ENCODE measurements at regions not wholly inside any gene's neighbourhood (a gene's known extent, or its start where the extent isn't known, plus 50 kb on each side); places are given as distances from the start of the nearest gene placed in this dataset.

- TF ChIP-seq NFIC (IDR thresholded peaks at IDR 0.05) (no peak), RAD21 (IDR thresholded peaks at IDR 0.05; ENCODE audit: low read depth) (no peak), CREB1 (IDR thresholded peaks at IDR 0.05; ENCODE audit: low read depth) (no peak), MAX (IDR thresholded peaks at IDR 0.05) (no peak)
These were observed 307.1 kb downstream of the KBTBD8 start for GRCh38 chr3:67305160-67305559.

- no peak for TF ChIP-seq CREB1 (IDR thresholded peaks at IDR 0.05; ENCODE audit: low read depth)
- no peak for TF ChIP-seq YY1 (IDR thresholded peaks at IDR 0.05; ENCODE audit: low read depth)
- TF ChIP-seq NFIC (IDR thresholded peaks at IDR 0.05), result no peak
- TF ChIP-seq TEAD4 (IDR thresholded peaks at IDR 0.05), result no peak
- no peak for TF ChIP-seq CEBPB (IDR thresholded peaks at IDR 0.05)
- TF ChIP-seq TAF1 (IDR thresholded peaks at IDR 0.05; ENCODE audit: low read depth), result no peak
- no peak for TF ChIP-seq EP300 (IDR thresholded peaks at IDR 0.05; ENCODE audit: borderline replicate concordance)
- no peak for TF ChIP-seq EGR1 (IDR thresholded peaks at IDR 0.05)
- no peak for TF ChIP-seq MAX (IDR thresholded peaks at IDR 0.05)
- no peak for TF ChIP-seq ZBTB7A (IDR thresholded peaks at IDR 0.05; ENCODE audit: low read depth)
- no peak for TF ChIP-seq REST (IDR thresholded peaks at IDR 0.05; ENCODE audit: low read depth)
- no peak for TF ChIP-seq RAD21 (IDR thresholded peaks at IDR 0.05; ENCODE audit: low read depth)
- TF ChIP-seq USF1 (IDR thresholded peaks at IDR 0.05), result no peak
- TF ChIP-seq TCF12 (IDR thresholded peaks at IDR 0.05; ENCODE audit: low read depth), result no peak
- no peak for TF ChIP-seq FOXM1 (IDR thresholded peaks at IDR 0.05; ENCODE audit: borderline replicate concordance, low read depth)
These were observed 307.8 kb downstream of the KBTBD8 start for GRCh38 chr3:67305922-67306321.

- TF ChIP-seq TEAD4 (IDR thresholded peaks at IDR 0.05) (no peak), NFIC (IDR thresholded peaks at IDR 0.05) (no peak), MAX (IDR thresholded peaks at IDR 0.05) (no peak), TAF1 (IDR thresholded peaks at IDR 0.05; ENCODE audit: low read depth) (no peak), EP300 (IDR thresholded peaks at IDR 0.05; ENCODE audit: borderline replicate concordance) (no peak), YY1 (IDR thresholded peaks at IDR 0.05; ENCODE audit: low read depth) (no peak)
These were observed 313.3 kb downstream of the KBTBD8 start for GRCh38 chr3:67311440-67311839.

GRCh38 chr3:67312155-67312554 is 314.0 kb downstream of the KBTBD8 start:
- TF ChIP-seq EGR1 (IDR thresholded peaks at IDR 0.05) (no peak), EP300 (IDR thresholded peaks at IDR 0.05; ENCODE audit: borderline replicate concordance) (peak; percentile 85), ZBTB7A (IDR thresholded peaks at IDR 0.05; ENCODE audit: low read depth) (no peak), RAD21 (IDR thresholded peaks at IDR 0.05; ENCODE audit: low read depth) (peak; percentile 21; the same call in 1 of the 2 replicates), NFIC (IDR thresholded peaks at IDR 0.05) (peak; percentile 89), FOXM1 (IDR thresholded peaks at IDR 0.05; ENCODE audit: borderline replicate concordance, low read depth) (peak; percentile 78), TEAD4 (IDR thresholded peaks at IDR 0.05) (peak; percentile 95), CREB1 (IDR thresholded peaks at IDR 0.05; ENCODE audit: low read depth) (no peak), TAF1 (IDR thresholded peaks at IDR 0.05; ENCODE audit: low read depth) (no peak), MAX (IDR thresholded peaks at IDR 0.05) (peak; percentile 17; the same call in 1 of the 2 replicates), CEBPB (IDR thresholded peaks at IDR 0.05) (0 out of 2 replicates have a peak, but pooled peaks have one; percentile 19), TCF12 (IDR thresholded peaks at IDR 0.05; ENCODE audit: low read depth) (peak; percentile 82), YY1 (IDR thresholded peaks at IDR 0.05; ENCODE audit: low read depth) (no peak), USF1 (IDR thresholded peaks at IDR 0.05) (no peak), REST (IDR thresholded peaks at IDR 0.05; ENCODE audit: low read depth) (no peak)

GRCh38 chr3:67318162-67318561 is 320.1 kb downstream of the KBTBD8 start:
- TF ChIP-seq CEBPB (IDR thresholded peaks at IDR 0.05) (no peak), YY1 (IDR thresholded peaks at IDR 0.05; ENCODE audit: low read depth) (no peak), CREB1 (IDR thresholded peaks at IDR 0.05; ENCODE audit: low read depth) (no peak), EP300 (IDR thresholded peaks at IDR 0.05; ENCODE audit: borderline replicate concordance) (no peak), EGR1 (IDR thresholded peaks at IDR 0.05) (no peak), TAF1 (IDR thresholded peaks at IDR 0.05; ENCODE audit: low read depth) (no peak), TEAD4 (IDR thresholded peaks at IDR 0.05) (no peak), REST (IDR thresholded peaks at IDR 0.05; ENCODE audit: low read depth) (no peak), ZBTB7A (IDR thresholded peaks at IDR 0.05; ENCODE audit: low read depth) (no peak), FOXM1 (IDR thresholded peaks at IDR 0.05; ENCODE audit: borderline replicate concordance, low read depth) (no peak), NFIC (IDR thresholded peaks at IDR 0.05) (no peak), RAD21 (IDR thresholded peaks at IDR 0.05; ENCODE audit: low read depth) (no peak), TCF12 (IDR thresholded peaks at IDR 0.05; ENCODE audit: low read depth) (no peak), MAX (IDR thresholded peaks at IDR 0.05) (no peak), USF1 (IDR thresholded peaks at IDR 0.05) (no peak)

All from Ishikawa (cell line).